Endothelial cell of umbilical vein (primary cell): ENCODE measurements at regions not wholly inside any gene's neighbourhood (a gene's known extent, or its start where the extent isn't known, plus 50 kb on each side); places are given as distances from the start of the nearest gene placed in this dataset.

Experiments
- BruUV-seq: library from RNA; stranded (reverse); fragments of 400-500 nt; replicated peaks from 2 replicates; lab custom pipeline; 2021; lab: Mats Ljungman, UMichigan
- CTCF ChIA-PET: fragments of 300-600, 350-600 bp; sonication (Branson Sonifier 250); formaldehyde crosslinking; loops from one replicate; lab custom pipeline; 2021; ENCODE audit warnings: antibody characterized with exemption, inconsistent platforms; lab: Charles Lee
- POLR2A ChIA-PET: fragments of 300-600, 350-600 bp; sonication (Branson Sonifier 250); formaldehyde crosslinking; loops from one replicate; lab custom pipeline; 2021; ENCODE audit warnings: antibody characterized with exemption, inconsistent platforms; lab: Charles Lee
- DNase-seq: peaks from one replicate; pipeline ENCODE4 v3.0.0-alpha.2; 2011; ENCODE audit warnings: low read depth, low spot score
- FAIRE-seq: peaks from 2 replicates; lab custom pipeline; 2011; peaks lifted over from hg19 to GRCh38; lab: Jason Lieb, UNC
- H2AFZ ChIP-seq: 2 replicates; pipeline ENCODE4 v1.6.0; 2012; ENCODE audit warnings: low read depth, low read length, control low read depth, inconsistent platforms
- H3K27ac ChIP-seq: 2 replicates; pipeline ENCODE4 v1.5.1; 2011; ENCODE audit warnings: low read depth, mild to moderate bottlenecking, control low read depth, low read length, moderate library complexity; ENCODE audit not compliant: insufficient read depth
- H3K27me3 ChIP-seq, 2 experiments: 2 replicates each; pipeline versions ENCODE4 v1.6.0 to v1.6.1; 2011; ENCODE audit warnings: low read length in 2 of 2, mixed read lengths in 1 of 2; ENCODE audit not compliant: control insufficient read depth in 2 of 2, insufficient read depth in 2 of 2
- H3K36me3 ChIP-seq, 2 experiments: 2 replicates in 1 of 2; 3 replicates in 1 of 2; pipeline ENCODE4 v1.5.1; 2011; ENCODE audit warnings: low read length in 2 of 2, mild to moderate bottlenecking in 1 of 2, moderate library complexity in 1 of 2; ENCODE audit not compliant: control insufficient read depth in 2 of 2, insufficient read depth in 2 of 2; ENCODE audit errors: extremely low read depth in 1 of 2
- H3K4me1 ChIP-seq: 3 replicates; pipeline ENCODE4 v1.5.1; 2011; ENCODE audit warnings: mild to moderate bottlenecking, low read length; ENCODE audit not compliant: control insufficient read depth, insufficient read depth; ENCODE audit errors: extremely low read depth
- H3K4me2 ChIP-seq: 2 replicates; pipeline ENCODE4 v1.6.1; 2011; ENCODE audit warnings: low read length, control low read depth, mixed read lengths; ENCODE audit not compliant: insufficient read depth
- H3K4me3 ChIP-seq, 3 experiments: fragments of 200-600 bp in 1 of 3; sonication (generic), shearing (Covaris generic) in 1 of 3; replicated peaks in 1 of 3; 2 replicates each; pipeline ENCODE4 v1.5.1; 2011 to 2016; ENCODE audit warnings: control low read depth in 3 of 3, low read length in 3 of 3, mild to moderate bottlenecking in 2 of 3, inconsistent platforms in 1 of 3, low read depth in 1 of 3, moderate library complexity in 1 of 3; ENCODE audit not compliant: insufficient read depth in 1 of 3
- H3K79me2 ChIP-seq: 2 replicates; pipeline ENCODE4 v1.6.0; 2012; ENCODE audit warnings: low read length, inconsistent platforms; ENCODE audit not compliant: control insufficient read depth, insufficient read depth
- H3K9ac ChIP-seq: replicated peaks from 2 replicates; pipeline ENCODE3; 2011; ENCODE audit warnings: low read length, control low read depth; ENCODE audit not compliant: insufficient read depth; ENCODE audit errors: extremely low read depth
- H3K9me1 ChIP-seq: replicated peaks from 3 replicates; pipeline ENCODE4 v1.6.0; 2011; ENCODE audit warnings: mild to moderate bottlenecking, low read length; ENCODE audit not compliant: control insufficient read depth, insufficient read depth; ENCODE audit errors: extremely low read depth
- H3K9me3 ChIP-seq: replicated peaks from 2 replicates; pipeline ENCODE4 v1.5.1; 2012; ENCODE audit warnings: low read length, inconsistent platforms; ENCODE audit not compliant: control insufficient read depth, insufficient read depth
- H4K20me1 ChIP-seq: replicated peaks from 2 replicates; pipeline ENCODE3; 2011; ENCODE audit warnings: mild to moderate bottlenecking, low read length; ENCODE audit not compliant: control insufficient read depth, insufficient read depth; ENCODE audit errors: extremely low read depth
- EZH2 ChIP-seq: IDR thresholded peaks from 2 replicates; pipeline ENCODE4 v1.6.1; 2012; ENCODE audit warnings: borderline replicate concordance, low read depth, mild to moderate bottlenecking, moderate library complexity, low read length, inconsistent platforms; ENCODE audit not compliant: severe bottlenecking
- FOS ChIP-seq: IDR thresholded peaks from 2 replicates; pipeline ENCODE4 v1.6.1; 2011; ENCODE audit warnings: mild to moderate bottlenecking, low read length, moderate library complexity, borderline replicate concordance; ENCODE audit not compliant: insufficient read depth
- GATA2 ChIP-seq: IDR thresholded peaks from 2 replicates; pipeline ENCODE4 v1.7.0; 2011; ENCODE audit warnings: low read depth, mild to moderate bottlenecking, moderate library complexity, mixed read lengths, low read length; ENCODE audit not compliant: insufficient read length, insufficient read depth
- JUN ChIP-seq: IDR thresholded peaks from 2 replicates; pipeline ENCODE4 v1.6.1; 2011; ENCODE audit warnings: borderline replicate concordance, low read depth; ENCODE audit not compliant: insufficient read length, insufficient read depth
- MYC ChIP-seq: IDR thresholded peaks from one replicate; pipeline ENCODE4 v1.6.1; 2011; ENCODE audit warnings: mild to moderate bottlenecking, low read depth, low read length
- POLR2AphosphoS5 ChIP-seq: IDR thresholded peaks from 2 replicates; pipeline ENCODE4 v1.6.1; 2012; ENCODE audit warnings: low read depth, mild to moderate bottlenecking, control low read depth, low read length, moderate library complexity; ENCODE audit not compliant: insufficient read depth
- dilution Hi-C: fragments of 300-500 bp; cut with MboI; formaldehyde crosslinking; loops from one replicate; pipeline ENCODE4 v1.15.0; 2019; ENCODE audit warnings: low sequenced_read_pairs; ENCODE audit not compliant: extremely low pct_ligation_motif_present
- intact Hi-C: fragments of 100-400 bp; cut with micrococcal nuclease; formaldehyde crosslinking; loops from one replicate; pipeline ENCODE4 v1.10.0; 2022
- TF ChIP-seq, protein P1 (sequence below): IDR thresholded peaks from 2 replicates; pipeline ENCODE4 v1.6.1; 2011; ENCODE audit not compliant: insufficient read depth, insufficient read length
- TF ChIP-seq, protein P2 (sequence below), 2 donors: IDR thresholded peaks; 1 replicate in 1 of 2; 2 replicates in 1 of 2; pipeline ENCODE4 v1.5.1; 2011; ENCODE audit warnings: low read length in 2 of 2, mild to moderate bottlenecking in 2 of 2, moderate library complexity in 2 of 2, control low read depth in 1 of 2, inconsistent platforms in 1 of 2, low read depth in 1 of 2; ENCODE audit not compliant: insufficient read depth in 1 of 2; ENCODE audit errors: extremely low read depth in 1 of 2

DNA sequence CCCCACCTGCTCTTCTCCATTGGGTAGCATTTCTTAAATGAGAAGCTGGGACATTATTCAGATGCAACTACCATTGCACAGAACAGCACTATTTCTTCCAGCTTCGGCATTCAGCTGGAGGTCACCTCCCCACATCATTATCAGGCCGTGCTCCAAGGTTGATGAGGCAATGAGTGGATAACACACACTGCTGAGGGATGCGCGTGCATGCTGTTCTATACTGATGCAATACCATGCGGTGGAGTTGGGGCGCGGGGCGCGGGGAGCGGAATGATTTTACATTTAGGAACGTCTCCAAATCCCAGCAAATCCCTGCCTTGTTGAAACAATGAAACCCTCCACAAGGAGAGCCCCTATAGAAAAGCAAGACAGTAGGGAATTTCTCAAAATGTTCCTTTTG, 283.4 kb downstream of the GRIN2B start:
- H3K79me2 ChIP-seq = no peaks in the 10 kb centered on the region
- no peak overlapping the region for H3K9ac ChIP-seq
- H2AFZ ChIP-seq = no peak overlapping the region
- no peaks in the 10 kb centered on the region for H3K9me1 ChIP-seq
- H3K27ac ChIP-seq = no peak overlapping the region
- POLR2A ChIA-PET = no interaction called here
- H3K36me3 ChIP-seq = no peaks in the 10 kb centered on the region
- DNase-seq = no peak
- H3K27me3 ChIP-seq = no peaks in the 10 kb centered on the region
- CTCF ChIA-PET = no interaction called here
- H3K4me2 ChIP-seq = no peak overlapping the region
- TF ChIP-seq MYC (no peak), EZH2 (no peak), FOS (no peak), JUN (no peak), GATA2 (no peak), POLR2AphosphoS5 (no peak)
- TF ChIP-seq, protein P1, sequence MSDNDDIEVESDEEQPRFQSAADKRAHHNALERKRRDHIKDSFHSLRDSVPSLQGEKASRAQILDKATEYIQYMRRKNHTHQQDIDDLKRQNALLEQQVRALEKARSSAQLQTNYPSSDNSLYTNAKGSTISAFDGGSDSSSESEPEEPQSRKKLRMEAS = no peak
- TF ChIP-seq, protein P2, sequence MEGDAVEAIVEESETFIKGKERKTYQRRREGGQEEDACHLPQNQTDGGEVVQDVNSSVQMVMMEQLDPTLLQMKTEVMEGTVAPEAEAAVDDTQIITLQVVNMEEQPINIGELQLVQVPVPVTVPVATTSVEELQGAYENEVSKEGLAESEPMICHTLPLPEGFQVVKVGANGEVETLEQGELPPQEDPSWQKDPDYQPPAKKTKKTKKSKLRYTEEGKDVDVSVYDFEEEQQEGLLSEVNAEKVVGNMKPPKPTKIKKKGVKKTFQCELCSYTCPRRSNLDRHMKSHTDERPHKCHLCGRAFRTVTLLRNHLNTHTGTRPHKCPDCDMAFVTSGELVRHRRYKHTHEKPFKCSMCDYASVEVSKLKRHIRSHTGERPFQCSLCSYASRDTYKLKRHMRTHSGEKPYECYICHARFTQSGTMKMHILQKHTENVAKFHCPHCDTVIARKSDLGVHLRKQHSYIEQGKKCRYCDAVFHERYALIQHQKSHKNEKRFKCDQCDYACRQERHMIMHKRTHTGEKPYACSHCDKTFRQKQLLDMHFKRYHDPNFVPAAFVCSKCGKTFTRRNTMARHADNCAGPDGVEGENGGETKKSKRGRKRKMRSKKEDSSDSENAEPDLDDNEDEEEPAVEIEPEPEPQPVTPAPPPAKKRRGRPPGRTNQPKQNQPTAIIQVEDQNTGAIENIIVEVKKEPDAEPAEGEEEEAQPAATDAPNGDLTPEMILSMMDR (IDR thresholded peaks at IDR 0.05; ENCODE audit: extremely low read depth in 1 of 2, insufficient read depth in 1 of 2, low read depth in 1 of 2, low read length in 2 of 2) = no peak
- FAIRE-seq = no peak
- dilution Hi-C loops (no loop called here), intact Hi-C loops (no loop called here)
- BruUV-seq = no TSS peak
- no peak overlapping the region for H3K4me3 ChIP-seq
- H3K9me3 ChIP-seq = no peaks in the 10 kb centered on the region
- no peaks in the 10 kb centered on the region for H3K4me1 ChIP-seq
- no peaks in the 10 kb centered on the region for H4K20me1 ChIP-seq
